Ovary (tissue), 7 donors: ENCODE measurements at regions not wholly inside any gene's neighbourhood (a gene's known extent, or its start where the extent isn't known, plus 50 kb on each side); places are given as distances from the start of the nearest gene placed in this dataset.
"Not testable (repeated sequence)": the region's sequence is repeated elsewhere in the genome, so short reads cannot be mapped to it uniquely, and the experiment has no call there.

Experiments used
- DNase-seq, 5 donors: peaks; one replicate each; pipeline ENCODE4 v3.0.0-alpha.2; 2019 to 2020
- H3K27ac ChIP-seq, 2 donors: fragments of 200-600 bp; one replicate each; pipeline versions ENCODE4 v1.5.1 to v1.8.0; 2019 to 2022
- H3K27me3 ChIP-seq: fragments of 200-600 bp; one replicate; pipeline ENCODE4 v1.8.0; 2022
- H3K36me3 ChIP-seq: fragments of 200-600 bp; sonication (generic); one replicate; pipeline ENCODE4 v1.5.1; 2019
- H3K4me1 ChIP-seq: one replicate; pipeline ENCODE4 v1.8.1; 2013; ENCODE audit warnings: mild to moderate bottlenecking, moderate library complexity; ENCODE audit not compliant: insufficient read depth
- H3K4me3 ChIP-seq: fragments of 200-600 bp; sonication (generic); one replicate; pipeline ENCODE4 v1.5.1; 2017
- H3K9me3 ChIP-seq, 2 donors: fragments of 200-600 bp in 1 of 2; sonication (generic) in 1 of 2; one replicate each; pipeline versions ENCODE4 v1.5.1 to v1.8.1; 2013 to 2019; ENCODE audit warnings: mild to moderate bottlenecking in 1 of 2, moderate library complexity in 1 of 2
- EP300 ChIP-seq: sonication (generic); formaldehyde crosslinking; IDR thresholded peaks from one replicate; pipeline ENCODE4 v1.6.1; 2017; ENCODE audit warnings: antibody characterized with exemption
- POLR2A ChIP-seq: fragments of 450-650 bp; IDR thresholded peaks from one replicate; pipeline ENCODE4 v1.6.1; 2017; ENCODE audit warnings: antibody characterized with exemption, mild to moderate bottlenecking, moderate library complexity
- WGBS, 3 donors: extraction: QIAGEN DNeasy Blood & Tissue Kit in 1 of 3; methylation state at CpG; one replicate each; pipeline versions ENCODE4 v1.1.5 to v1.1.7; 2013 to 2017; 5-methylcytosine and 5-hydroxymethylcytosine counted together
- intact Hi-C, 4 donors: fragments of 100-400 bp; cut with DNase I; formaldehyde crosslinking; loops; one replicate each; pipeline versions ENCODE4 v1.11.0 to v1.15.1; 2022 to 2023
- TF ChIP-seq, protein P1 (sequence below), 3 donors: fragments of 450-650 bp in 2 of 3; fragments of 200-600 bp in 1 of 3; IDR thresholded peaks; one replicate each; pipeline versions ENCODE4 v1.5.1 to v1.8.0; 2016 to 2022; ENCODE audit warnings: antibody characterized with exemption in 3 of 3, mild to moderate bottlenecking in 1 of 3
- donor health status: DM: no; HTN: no; CAD: no; lungs with moderate emphysema.
- donor health status: DM: no; HTN: no; CAD: no.
- donor health status: Bipolar disorder and iron deficiency.
- donor health status: DM: no; HTN: no; CAD: no.
- donor health status: DM: yes; HTN: yes; CAD: no.

GRCh38 chr5:144042156-144042555 lies 128.3 kb downstream of the YIPF5 start:
- 72 to 79% (median 78%) methylated on average over 7 of the region's 7 CpGs for WGBS, 3 donors
- TF ChIP-seq POLR2A (no peak), EP300 (no peak)
- TF ChIP-seq, protein P1, sequence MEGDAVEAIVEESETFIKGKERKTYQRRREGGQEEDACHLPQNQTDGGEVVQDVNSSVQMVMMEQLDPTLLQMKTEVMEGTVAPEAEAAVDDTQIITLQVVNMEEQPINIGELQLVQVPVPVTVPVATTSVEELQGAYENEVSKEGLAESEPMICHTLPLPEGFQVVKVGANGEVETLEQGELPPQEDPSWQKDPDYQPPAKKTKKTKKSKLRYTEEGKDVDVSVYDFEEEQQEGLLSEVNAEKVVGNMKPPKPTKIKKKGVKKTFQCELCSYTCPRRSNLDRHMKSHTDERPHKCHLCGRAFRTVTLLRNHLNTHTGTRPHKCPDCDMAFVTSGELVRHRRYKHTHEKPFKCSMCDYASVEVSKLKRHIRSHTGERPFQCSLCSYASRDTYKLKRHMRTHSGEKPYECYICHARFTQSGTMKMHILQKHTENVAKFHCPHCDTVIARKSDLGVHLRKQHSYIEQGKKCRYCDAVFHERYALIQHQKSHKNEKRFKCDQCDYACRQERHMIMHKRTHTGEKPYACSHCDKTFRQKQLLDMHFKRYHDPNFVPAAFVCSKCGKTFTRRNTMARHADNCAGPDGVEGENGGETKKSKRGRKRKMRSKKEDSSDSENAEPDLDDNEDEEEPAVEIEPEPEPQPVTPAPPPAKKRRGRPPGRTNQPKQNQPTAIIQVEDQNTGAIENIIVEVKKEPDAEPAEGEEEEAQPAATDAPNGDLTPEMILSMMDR (IDR thresholded peaks at IDR 0.05), result no peak
- Histone ChIP-seq H3K9me3 (no peaks in the 10 kb centered on the region), H3K27me3 (no peaks in the 10 kb centered on the region), H3K4me1 (no peaks in the 10 kb centered on the region), H3K36me3 (no peaks in the 10 kb centered on the region), H3K4me3 (no peak overlapping the region), H3K27ac (no peak overlapping the region)
- intact Hi-C loops, result no loop called here
- no peak for DNase-seq

- H3K4me1 ChIP-seq, result no peaks in the 10 kb centered on the region
- 56 to 62% (median 62%) methylated on average over 9 of the region's 9 CpGs for WGBS, 3 donors
- no peak for DNase-seq
- no peaks in the 10 kb centered on the region for H3K36me3 ChIP-seq
- no peak overlapping the region for H3K4me3 ChIP-seq
- H3K27me3 ChIP-seq, result no peaks in the 10 kb centered on the region
- H3K27ac ChIP-seq, result no peak overlapping the region
- TF ChIP-seq EP300, result no peak
- TF ChIP-seq POLR2A, result no peak
- TF ChIP-seq, protein P1 (IDR thresholded peaks at IDR 0.05), result no peak
- intact Hi-C loops, result no loop called here
- no peaks in the 10 kb centered on the region for H3K9me3 ChIP-seq
Measured at GRCh38 chr5:144048259-144048856, 122.1 kb downstream of the YIPF5 start.

GRCh38 chr5:144055391-144055790 lies 115.1 kb downstream of the YIPF5 start:
- H3K36me3 ChIP-seq, H3K9me3 ChIP-seq, DNase-seq, intact Hi-C loops, H3K27me3 ChIP-seq, H3K27ac ChIP-seq, H3K4me3 ChIP-seq, H3K4me1 ChIP-seq: not testable (repeated sequence)
- 92 to 98% (median 96%) methylated on average over 6 of the region's 6 CpGs for WGBS, 3 donors

DNA sequence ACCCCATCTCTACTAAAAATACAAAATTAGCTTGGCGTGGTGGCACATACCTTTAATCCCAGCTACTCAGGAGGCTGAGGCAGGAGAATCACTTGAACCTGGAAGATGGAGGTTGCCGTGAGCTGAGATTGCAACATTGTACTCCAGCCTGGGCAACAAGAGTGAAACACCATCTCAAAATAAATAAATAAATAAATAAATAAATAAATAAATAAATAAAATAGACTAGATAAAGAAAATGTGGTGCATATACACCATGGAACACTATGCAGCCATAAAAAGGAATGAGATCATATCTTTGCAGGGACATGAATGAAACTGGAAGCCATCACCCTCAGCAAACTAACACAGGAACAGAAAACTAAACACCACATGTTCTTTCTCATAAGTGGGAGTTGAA lies 110.4 kb downstream of the YIPF5 start:
- H3K4me3 ChIP-seq, H3K4me1 ChIP-seq, H3K27me3 ChIP-seq, DNase-seq, intact Hi-C loops, H3K9me3 ChIP-seq, H3K27ac ChIP-seq, H3K36me3 ChIP-seq: not testable (repeated sequence)
- WGBS, 3 donors, result 95 to 98% (median 98%) methylated on average over 2 of the region's 2 CpGs

GRCh38 chr5:144060598-144060997 lies 109.9 kb downstream of the YIPF5 start:
- no peaks in the 10 kb centered on the region for H3K36me3 ChIP-seq
- H3K27ac ChIP-seq, result no peak overlapping the region
- no peaks in the 10 kb centered on the region for H3K4me1 ChIP-seq
- no peaks in the 10 kb centered on the region for H3K27me3 ChIP-seq
- no peak overlapping the region for H3K4me3 ChIP-seq
- 87 to 95% (median 94%) methylated on average over 2 of the region's 2 CpGs for WGBS, 3 donors
- TF ChIP-seq, protein P1 (IDR thresholded peaks at IDR 0.05), result no peak
- TF ChIP-seq EP300 (no peak), POLR2A (no peak)
- H3K9me3 ChIP-seq, result no peaks in the 10 kb centered on the region
- no peak for DNase-seq
- intact Hi-C loops, result no loop called here
